K562 (cell line): ENCODE measurements at regions not wholly inside any gene's neighbourhood (a gene's known extent, or its start where the extent isn't known, plus 50 kb on each side); places are given as distances from the start of the nearest gene placed in this dataset.

Experiments used
- ATF1 ChIP-seq, 2 experiments: fragments of 450-650 bp in 1 of 2; IDR thresholded peaks; 2 replicates each; pipeline ENCODE4 v1.6.1; 2016; ENCODE audit warnings: missing compliant biosample characterization in 1 of 2, missing genetic modification characterization in 1 of 2
- ATF7 ChIP-seq: fragments of 450-650 bp; IDR thresholded peaks from 2 replicates; pipeline ENCODE4 v1.7.1; 2014; ENCODE audit warnings: mild to moderate bottlenecking, moderate library complexity
- BRF1 ChIP-seq: IDR thresholded peaks from 3 replicates; pipeline ENCODE4 v1.6.1; 2011; ENCODE audit warnings: borderline replicate concordance, mild to moderate bottlenecking; ENCODE audit not compliant: insufficient read length; ENCODE audit errors: extremely low read depth
- CEBPG ChIP-seq, 3 experiments: fragments of 200-800 bp in 1 of 3; sonication (Bioruptor generic) in 1 of 3; sonication (generic) in 1 of 3; formaldehyde crosslinking in 1 of 3; IDR thresholded peaks in 2 of 3; conservative IDR thresholded peaks in 1 of 3; 2 replicates each; pipeline versions ENCODE4 v1.6.1 to v1.8.0; 2016 to 2022; ENCODE audit warnings: missing compliant biosample characterization in 2 of 3, missing genetic modification characterization in 2 of 3, mild to moderate bottlenecking in 1 of 3, missing genetic modification reagents in 1 of 3
- HSF4 ChIP-seq: fragments of 250-450 bp; sonication (Bioruptor Pico); IDR thresholded peaks from 2 replicates; pipeline ENCODE4 v2.1.2; 2022; ENCODE audit warnings: mild to moderate bottlenecking, moderate library complexity, borderline replicate concordance
- JUN ChIP-seq, 2 experiments: sonication (generic) in 1 of 2; formaldehyde crosslinking in 1 of 2; IDR thresholded peaks; 2 replicates each; pipeline versions ENCODE4 v1.6.1 to v1.8.0; 2012 to 2022; ENCODE audit warnings: borderline replicate concordance in 2 of 2, mild to moderate bottlenecking in 2 of 2, improper control_type of control experiment in 1 of 2, low read depth in 1 of 2, low read length in 1 of 2, missing genetic modification reagents in 1 of 2
- KLF6 ChIP-seq: fragments of 250-450 bp; sonication (Bioruptor Pico); IDR thresholded peaks from 2 replicates; pipeline ENCODE4 v1.4.0; 2020; ENCODE audit warnings: mild to moderate bottlenecking, moderate library complexity, borderline replicate concordance
- MIER1 ChIP-seq: fragments of 450-650 bp; IDR thresholded peaks from 2 replicates; pipeline ENCODE4 v1.6.1; 2016; ENCODE audit warnings: antibody characterized with exemption, mild to moderate bottlenecking, low read depth
- SMARCA4 ChIP-seq: fragments of 450-650 bp; IDR thresholded peaks from 2 replicates; pipeline ENCODE4 v1.6.1; 2016
- TRIM24 ChIP-seq, 2 experiments: fragments of 450-650 bp; IDR thresholded peaks; 2 replicates each; pipeline ENCODE4 v1.6.1; 2016
- WHSC1 ChIP-seq: IDR thresholded peaks from one replicate; pipeline ENCODE4 v1.6.1; 2012; ENCODE audit warnings: low read length, control low read depth, inconsistent platforms
- ZNF197 ChIP-seq: fragments of 200-800 bp; sonication (Bioruptor generic); IDR thresholded peaks from 2 replicates; pipeline ENCODE4 v1.6.1; 2016; ENCODE audit warnings: low read depth, missing genetic modification characterization, missing compliant biosample characterization
- ZNF77 ChIP-seq: fragments of 250-450 bp; sonication (Bioruptor Pico); IDR thresholded peaks from 2 replicates; pipeline ENCODE4 v1.5.0; 2020
- TF ChIP-seq, protein P1 (sequence below): sonication (generic); formaldehyde crosslinking; IDR thresholded peaks from 2 replicates; pipeline ENCODE4 v1.9.0; 2022; ENCODE audit warnings: mild to moderate bottlenecking, missing genetic modification reagents
- TF ChIP-seq, protein P2 (sequence below), 2 experiments: fragments of 450-650 bp in 1 of 2; sonication (generic) in 1 of 2; formaldehyde crosslinking in 1 of 2; IDR thresholded peaks in 1 of 2; conservative IDR thresholded peaks in 1 of 2; 2 replicates each; pipeline versions ENCODE4 v1.6.1 to v1.8.1; 2016 to 2023; ENCODE audit warnings: mild to moderate bottlenecking in 2 of 2, moderate library complexity in 2 of 2, inconsistent platforms in 1 of 2, missing genetic modification reagents in 1 of 2
- TF ChIP-seq, protein P3 (sequence below): fragments of 450-650 bp; formaldehyde crosslinking; IDR thresholded peaks from 2 replicates; pipeline ENCODE4 v1.4.0; 2020; ENCODE audit warnings: mild to moderate bottlenecking, moderate library complexity
- TF ChIP-seq, protein P4 (sequence below): fragments of 250-450 bp; sonication (Bioruptor Pico); IDR thresholded peaks from 2 replicates; pipeline ENCODE4 v1.4.0; 2020; ENCODE audit warnings: mild to moderate bottlenecking
- TF ChIP-seq, protein P5 (sequence below): fragments of 200-400 bp; formaldehyde crosslinking; IDR thresholded peaks from 2 replicates; pipeline ENCODE4 v1.6.1; 2017; ENCODE audit warnings: mild to moderate bottlenecking, low read depth, low read length, moderate library complexity
- TF ChIP-seq, protein P6 (sequence below): fragments of 450-650 bp; IDR thresholded peaks from 2 replicates; pipeline ENCODE4 v1.6.1; 2016

DNA sequence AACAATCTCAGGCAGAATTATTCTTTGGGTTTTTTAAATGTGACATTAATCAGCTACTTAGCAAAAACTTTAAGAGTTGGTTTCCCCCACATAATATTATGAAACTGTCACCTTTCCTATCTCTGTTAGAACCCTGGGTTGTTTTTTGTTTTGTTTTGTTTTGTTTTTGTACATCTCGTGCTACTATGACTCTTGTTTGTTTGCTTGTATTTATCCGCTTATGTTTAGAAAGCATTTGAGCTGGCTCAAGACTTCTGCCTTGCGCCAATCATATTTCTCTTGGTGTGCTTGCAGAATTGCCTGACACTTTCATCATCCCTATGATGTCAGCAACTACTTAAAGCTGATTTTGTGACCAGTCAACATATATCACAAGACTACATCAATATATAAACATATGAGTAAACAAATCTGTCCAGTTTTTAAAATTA is 116.9 kb downstream of the DCLK3 start (continued):
- TF ChIP-seq CEBPG (CRISPR knock-in tag; IDR thresholded peaks at IDR 0.05) (peak; percentile 76), CEBPG (tag; conservative IDR thresholded peaks at IDR 0.05 in 1 of 2, IDR thresholded peaks at IDR 0.05 in 1 of 2) (peak; percentile 93 to 98), ZNF197 (CRISPR knock-in tag) (0 out of 2 replicates have a peak, but pooled peaks have one; percentile 5), MIER1 (no peak), WHSC1 (no peak), ATF7 (peak; percentile 92; the same call in 1 of the 2 replicates), KLF6 (CRISPR knock-in tag) (0 out of 2 replicates have a peak, but pooled peaks have one; percentile 10), BRF1 (no peak), HSF4 (no peak), SMARCA4 (peak; percentile 22; the same call in 1 of the 2 replicates), JUN (IDR thresholded peaks at IDR 0.05; ENCODE audit: borderline replicate concordance, low read depth, low read length) (peak; percentile 82), JUN (CRISPR knock-in tag; IDR thresholded peaks at IDR 0.05; ENCODE audit: borderline replicate concordance) (no peak), TRIM24 (IDR thresholded peaks at IDR 0.05) (peak in 1 of 2 experiments; percentile 70; a peak in 2 of 4 replicates), ATF1 (CRISPR knock-in tag; IDR thresholded peaks at IDR 0.05) (no peak), ATF1 (tag; IDR thresholded peaks at IDR 0.05) (peak; percentile 61), ZNF77 (CRISPR knock-in tag) (no peak)
- TF ChIP-seq, protein P1, sequence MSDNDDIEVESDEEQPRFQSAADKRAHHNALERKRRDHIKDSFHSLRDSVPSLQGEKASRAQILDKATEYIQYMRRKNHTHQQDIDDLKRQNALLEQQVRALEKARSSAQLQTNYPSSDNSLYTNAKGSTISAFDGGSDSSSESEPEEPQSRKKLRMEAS (CRISPR knock-in tag): no peak
- TF ChIP-seq, protein P2, sequence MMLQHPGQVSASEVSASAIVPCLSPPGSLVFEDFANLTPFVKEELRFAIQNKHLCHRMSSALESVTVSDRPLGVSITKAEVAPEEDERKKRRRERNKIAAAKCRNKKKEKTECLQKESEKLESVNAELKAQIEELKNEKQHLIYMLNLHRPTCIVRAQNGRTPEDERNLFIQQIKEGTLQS (IDR thresholded peaks at IDR 0.05): peak; percentile 93
- TF ChIP-seq, protein P2 (CRISPR knock-in tag; conservative IDR thresholded peaks at IDR 0.05): no peak
- TF ChIP-seq, protein P3, sequence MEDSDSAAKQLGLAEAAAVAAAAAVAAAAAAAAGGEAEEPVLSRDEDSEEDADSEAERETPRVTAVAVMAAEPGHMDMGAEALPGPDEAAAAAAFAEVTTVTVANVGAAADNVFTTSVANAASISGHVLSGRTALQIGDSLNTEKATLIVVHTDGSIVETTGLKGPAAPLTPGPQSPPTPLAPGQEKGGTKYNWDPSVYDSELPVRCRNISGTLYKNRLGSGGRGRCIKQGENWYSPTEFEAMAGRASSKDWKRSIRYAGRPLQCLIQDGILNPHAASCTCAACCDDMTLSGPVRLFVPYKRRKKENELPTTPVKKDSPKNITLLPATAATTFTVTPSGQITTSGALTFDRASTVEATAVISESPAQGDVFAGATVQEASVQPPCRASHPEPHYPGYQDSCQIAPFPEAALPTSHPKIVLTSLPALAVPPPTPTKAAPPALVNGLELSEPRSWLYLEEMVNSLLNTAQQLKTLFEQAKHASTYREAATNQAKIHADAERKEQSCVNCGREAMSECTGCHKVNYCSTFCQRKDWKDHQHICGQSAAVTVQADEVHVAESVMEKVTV (CRISPR knock-in tag): 0 out of 2 replicates have a peak, but pooled peaks have one; percentile 16
- TF ChIP-seq, protein P4, sequence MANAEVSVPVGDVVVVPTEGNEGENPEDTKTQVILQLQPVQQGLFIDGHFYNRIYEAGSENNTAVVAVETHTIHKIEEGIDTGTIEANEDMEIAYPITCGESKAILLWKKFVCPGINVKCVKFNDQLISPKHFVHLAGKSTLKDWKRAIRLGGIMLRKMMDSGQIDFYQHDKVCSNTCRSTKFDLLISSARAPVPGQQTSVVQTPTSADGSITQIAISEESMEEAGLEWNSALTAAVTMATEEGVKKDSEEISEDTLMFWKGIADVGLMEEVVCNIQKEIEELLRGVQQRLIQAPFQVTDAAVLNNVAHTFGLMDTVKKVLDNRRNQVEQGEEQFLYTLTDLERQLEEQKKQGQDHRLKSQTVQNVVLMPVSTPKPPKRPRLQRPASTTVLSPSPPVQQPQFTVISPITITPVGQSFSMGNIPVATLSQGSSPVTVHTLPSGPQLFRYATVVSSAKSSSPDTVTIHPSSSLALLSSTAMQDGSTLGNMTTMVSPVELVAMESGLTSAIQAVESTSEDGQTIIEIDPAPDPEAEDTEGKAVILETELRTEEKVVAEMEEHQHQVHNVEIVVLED (CRISPR knock-in tag): peak; percentile 41; the same call in 1 of the 2 replicates
- TF ChIP-seq, protein P5, sequence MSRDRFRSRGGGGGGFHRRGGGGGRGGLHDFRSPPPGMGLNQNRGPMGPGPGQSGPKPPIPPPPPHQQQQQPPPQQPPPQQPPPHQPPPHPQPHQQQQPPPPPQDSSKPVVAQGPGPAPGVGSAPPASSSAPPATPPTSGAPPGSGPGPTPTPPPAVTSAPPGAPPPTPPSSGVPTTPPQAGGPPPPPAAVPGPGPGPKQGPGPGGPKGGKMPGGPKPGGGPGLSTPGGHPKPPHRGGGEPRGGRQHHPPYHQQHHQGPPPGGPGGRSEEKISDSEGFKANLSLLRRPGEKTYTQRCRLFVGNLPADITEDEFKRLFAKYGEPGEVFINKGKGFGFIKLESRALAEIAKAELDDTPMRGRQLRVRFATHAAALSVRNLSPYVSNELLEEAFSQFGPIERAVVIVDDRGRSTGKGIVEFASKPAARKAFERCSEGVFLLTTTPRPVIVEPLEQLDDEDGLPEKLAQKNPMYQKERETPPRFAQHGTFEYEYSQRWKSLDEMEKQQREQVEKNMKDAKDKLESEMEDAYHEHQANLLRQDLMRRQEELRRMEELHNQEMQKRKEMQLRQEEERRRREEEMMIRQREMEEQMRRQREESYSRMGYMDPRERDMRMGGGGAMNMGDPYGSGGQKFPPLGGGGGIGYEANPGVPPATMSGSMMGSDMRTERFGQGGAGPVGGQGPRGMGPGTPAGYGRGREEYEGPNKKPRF: no peak
- TF ChIP-seq, protein P6, sequence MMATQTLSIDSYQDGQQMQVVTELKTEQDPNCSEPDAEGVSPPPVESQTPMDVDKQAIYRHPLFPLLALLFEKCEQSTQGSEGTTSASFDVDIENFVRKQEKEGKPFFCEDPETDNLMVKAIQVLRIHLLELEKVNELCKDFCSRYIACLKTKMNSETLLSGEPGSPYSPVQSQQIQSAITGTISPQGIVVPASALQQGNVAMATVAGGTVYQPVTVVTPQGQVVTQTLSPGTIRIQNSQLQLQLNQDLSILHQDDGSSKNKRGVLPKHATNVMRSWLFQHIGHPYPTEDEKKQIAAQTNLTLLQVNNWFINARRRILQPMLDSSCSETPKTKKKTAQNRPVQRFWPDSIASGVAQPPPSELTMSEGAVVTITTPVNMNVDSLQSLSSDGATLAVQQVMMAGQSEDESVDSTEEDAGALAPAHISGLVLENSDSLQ: peak; percentile 83
